ENCODE measurements at regions not wholly inside any gene's neighbourhood (a gene's known extent, or its start where the extent isn't known, plus 50 kb on each side); places are given as distances from the start of the nearest gene placed in this dataset.

DNA sequence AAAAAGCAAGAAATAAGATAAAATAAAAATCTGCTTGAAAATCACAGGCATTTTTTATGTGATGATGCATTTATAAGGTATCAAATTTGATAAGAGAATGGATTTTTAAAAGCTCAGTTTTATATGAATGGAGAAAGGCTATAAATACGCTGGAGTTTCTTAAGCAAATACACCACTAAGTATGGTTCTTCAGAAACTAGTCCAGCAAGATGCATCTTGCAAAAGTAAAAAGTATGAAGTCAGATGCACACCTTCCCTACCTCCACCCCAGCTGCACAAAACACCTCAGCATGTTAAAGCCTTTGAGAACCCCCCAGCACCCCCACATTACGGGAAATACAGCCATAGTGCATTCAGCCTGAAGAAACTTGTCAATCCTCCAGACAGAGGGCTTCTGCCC, 143.1 kb upstream of the PROX1 start:
- Histone ChIP-seq H3K4me2 (replicated peaks; ENCODE audit: low read depth, low read length, poor library complexity, severe bottlenecking) (no peak overlapping the region), H3K4me3 (ENCODE audit: control extremely low read depth in 1 of 5, extremely low read depth in 1 of 5, insufficient read depth in 1 of 5, low read depth in 2 of 5, low read length in 4 of 5) (no peak overlapping the region), H3K9me3 (ENCODE audit: control extremely low read depth in 1 of 3, control insufficient read depth in 2 of 3, insufficient read depth in 1 of 3, low read length in 2 of 3) (no peaks in the 10 kb centered on the region), H2AFZ (ENCODE audit: insufficient read depth, low read depth, low read length, poor library complexity, severe bottlenecking) (no peak overlapping the region), H4K20me1 (ENCODE audit: control insufficient read depth, insufficient read depth, low read length, poor library complexity, severe bottlenecking) (no peaks in the 10 kb centered on the region), H3K79me2 (ENCODE audit: control insufficient read depth, insufficient read depth, low read length) (no peaks in the 10 kb centered on the region), H3K36me3 (replicated peaks in 1 of 2; ENCODE audit: control extremely low read depth in 1 of 2, control insufficient read depth in 1 of 2, extremely low read depth in 1 of 2, insufficient read depth in 2 of 2, low read length in 1 of 2) (no peaks in the 10 kb centered on the region), H3K9ac (ENCODE audit: low read length) (no peak overlapping the region), H3K27ac (ENCODE audit: low read length in 2 of 2) (no peak overlapping the region), H3K4me1 (ENCODE audit: control insufficient read depth in 2 of 2, insufficient read depth in 2 of 2, low read length in 2 of 2) (no peaks in the 10 kb centered on the region), H3K27me3 (replicated peaks in 1 of 4; ENCODE audit: control extremely low read depth in 1 of 4, control insufficient read depth in 3 of 4, insufficient read depth in 4 of 4, low read length in 3 of 4) (peaks cover 0 to 3% (median 0%) of the 10 kb centered on the region in 4 experiments)
- Mint-ChIP-seq H3K4me1 (no peaks in the 10 kb centered on the region), H3K4me3 (no peak overlapping the region), H3K27ac (no peak overlapping the region), H3K9me3 (ENCODE audit: insufficient read depth) (peaks cover 2% of the 10 kb centered on the region), H3K27me3 (peaks cover 3% of the 10 kb centered on the region)
- CTCF ChIA-PET = no interaction called here
- WGBS (ENCODE audit: insufficient coverage) = 64% methylated on average over 1 of the region's 2 CpGs
- POLR2A ChIA-PET = no interaction called here
- TF ChIP-seq EZH2 (IDR thresholded peaks at IDR 0.05; ENCODE audit: borderline replicate concordance, insufficient read depth, low read depth, low read length, poor library complexity, severe bottlenecking) = no peak
- no peak for TF ChIP-seq CTCF (IDR thresholded peaks at IDR 0.05)
- ATAC-seq (ENCODE audit: low read depth) (no peak), DNase-seq (no peak)
- intact Hi-C loops (cut with micrococcal nuclease) = no loop called here

- Histone ChIP-seq H3K4me1 (ENCODE audit: control insufficient read depth in 2 of 2, insufficient read depth in 2 of 2, low read length in 2 of 2) (no peaks in the 10 kb centered on the region), H3K9me3 (ENCODE audit: control extremely low read depth in 1 of 3, control insufficient read depth in 2 of 3, insufficient read depth in 1 of 3, low read length in 2 of 3) (peaks cover 0 to 5% (median 0%) of the 10 kb centered on the region in 3 donors), H4K20me1 (ENCODE audit: control insufficient read depth, insufficient read depth, low read length, poor library complexity, severe bottlenecking) (no peaks in the 10 kb centered on the region), H3K79me2 (ENCODE audit: control insufficient read depth, insufficient read depth, low read length) (no peaks in the 10 kb centered on the region), H3K4me2 (replicated peaks; ENCODE audit: low read depth, low read length, poor library complexity, severe bottlenecking) (no peak overlapping the region), H3K4me3 (ENCODE audit: control extremely low read depth in 1 of 5, extremely low read depth in 1 of 5, insufficient read depth in 1 of 5, low read depth in 2 of 5, low read length in 4 of 5) (no peak overlapping the region), H2AFZ (ENCODE audit: insufficient read depth, low read depth, low read length, poor library complexity, severe bottlenecking) (no peak overlapping the region), H3K27ac (ENCODE audit: low read length in 2 of 2) (no peak overlapping the region), H3K36me3 (replicated peaks in 1 of 2; ENCODE audit: control extremely low read depth in 1 of 2, control insufficient read depth in 1 of 2, extremely low read depth in 1 of 2, insufficient read depth in 2 of 2, low read length in 1 of 2) (no peaks in the 10 kb centered on the region), H3K9ac (ENCODE audit: low read length) (no peak overlapping the region), H3K27me3 (replicated peaks in 1 of 4; ENCODE audit: control extremely low read depth in 1 of 4, control insufficient read depth in 3 of 4, insufficient read depth in 4 of 4, low read length in 3 of 4) (no peaks in the 10 kb centered on the region)
- no peak overlapping the region for H3K4me3 Mint-ChIP-seq
- ChIA-PET POLR2A (no interaction called here), CTCF (no interaction called here)
- H3K27ac Mint-ChIP-seq = no peak overlapping the region
- DNase-seq = no peak
- no peaks in the 10 kb centered on the region for H3K27me3 Mint-ChIP-seq
- ATAC-seq (ENCODE audit: low read depth) = no peak
- no peaks in the 10 kb centered on the region for H3K9me3 Mint-ChIP-seq (ENCODE audit: insufficient read depth)
- intact Hi-C loops (cut with micrococcal nuclease) = no loop called here
- no peaks in the 10 kb centered on the region for H3K4me1 Mint-ChIP-seq
- no peak for TF ChIP-seq EZH2 (IDR thresholded peaks at IDR 0.05; ENCODE audit: borderline replicate concordance, insufficient read depth, low read depth, low read length, poor library complexity, severe bottlenecking)
- no peak for TF ChIP-seq CTCF (IDR thresholded peaks at IDR 0.05)
- 100% methylated on average over 1 of the region's 2 CpGs for WGBS (ENCODE audit: insufficient coverage)
Measured at GRCh38 chr1:213852107-213852506, 135.7 kb upstream of the PROX1 start.

Data from B cell (primary cell).